GM13977 (cell line): ENCODE measurements at regions not wholly inside any gene's neighbourhood (a gene's known extent, or its start where the extent isn't known, plus 50 kb on each side); places are given as distances from the start of the nearest gene placed in this dataset.

Experiments used
- DNase-seq: peaks from one replicate; pipeline ENCODE4 v3.0.0; 2012; ENCODE audit warnings: low spot score
- in situ Hi-C: fragments of 300-500 bp; cut with MboI; formaldehyde crosslinking; loops from one replicate; pipeline ENCODE4 v1.12.0; 2022; ENCODE audit warnings: low sequenced_read_pairs, low pct_unique_long_range_greater_than_20kb, mixed read lengths, inconsistent platforms; ENCODE audit not compliant: unreplicated experiment
- TF ChIP-seq, protein P1 (sequence below): IDR thresholded peaks from 2 replicates; pipeline ENCODE4 v1.5.1; 2012; ENCODE audit warnings: mild to moderate bottlenecking, control low read depth; ENCODE audit not compliant: insufficient read depth; ENCODE audit errors: extremely low read depth, missing control alignments

DNA sequence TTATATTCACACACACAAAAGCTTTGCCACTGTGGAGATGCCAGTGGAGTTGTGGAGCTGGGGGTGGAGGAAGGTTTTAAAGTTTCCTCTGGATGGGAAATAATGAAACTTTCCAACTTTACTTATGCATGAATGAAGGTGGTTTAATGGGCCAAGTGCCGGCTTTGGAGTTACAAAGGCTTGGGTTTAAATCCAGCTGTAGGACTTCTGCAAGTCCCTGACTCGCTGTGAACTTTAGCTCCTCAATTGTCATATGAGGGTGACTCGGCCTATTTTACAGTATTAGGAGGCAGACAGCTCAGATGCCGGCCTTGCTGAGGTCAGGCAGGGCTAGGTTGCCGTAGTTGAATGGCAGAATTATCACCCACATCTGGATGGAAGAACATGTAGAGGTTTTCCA, 415.8 kb upstream of the TRIB2 start:
- TF ChIP-seq, protein P1, sequence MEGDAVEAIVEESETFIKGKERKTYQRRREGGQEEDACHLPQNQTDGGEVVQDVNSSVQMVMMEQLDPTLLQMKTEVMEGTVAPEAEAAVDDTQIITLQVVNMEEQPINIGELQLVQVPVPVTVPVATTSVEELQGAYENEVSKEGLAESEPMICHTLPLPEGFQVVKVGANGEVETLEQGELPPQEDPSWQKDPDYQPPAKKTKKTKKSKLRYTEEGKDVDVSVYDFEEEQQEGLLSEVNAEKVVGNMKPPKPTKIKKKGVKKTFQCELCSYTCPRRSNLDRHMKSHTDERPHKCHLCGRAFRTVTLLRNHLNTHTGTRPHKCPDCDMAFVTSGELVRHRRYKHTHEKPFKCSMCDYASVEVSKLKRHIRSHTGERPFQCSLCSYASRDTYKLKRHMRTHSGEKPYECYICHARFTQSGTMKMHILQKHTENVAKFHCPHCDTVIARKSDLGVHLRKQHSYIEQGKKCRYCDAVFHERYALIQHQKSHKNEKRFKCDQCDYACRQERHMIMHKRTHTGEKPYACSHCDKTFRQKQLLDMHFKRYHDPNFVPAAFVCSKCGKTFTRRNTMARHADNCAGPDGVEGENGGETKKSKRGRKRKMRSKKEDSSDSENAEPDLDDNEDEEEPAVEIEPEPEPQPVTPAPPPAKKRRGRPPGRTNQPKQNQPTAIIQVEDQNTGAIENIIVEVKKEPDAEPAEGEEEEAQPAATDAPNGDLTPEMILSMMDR = no peak
- in situ Hi-C loops = no loop called here
- DNase-seq = no peak

DNA sequence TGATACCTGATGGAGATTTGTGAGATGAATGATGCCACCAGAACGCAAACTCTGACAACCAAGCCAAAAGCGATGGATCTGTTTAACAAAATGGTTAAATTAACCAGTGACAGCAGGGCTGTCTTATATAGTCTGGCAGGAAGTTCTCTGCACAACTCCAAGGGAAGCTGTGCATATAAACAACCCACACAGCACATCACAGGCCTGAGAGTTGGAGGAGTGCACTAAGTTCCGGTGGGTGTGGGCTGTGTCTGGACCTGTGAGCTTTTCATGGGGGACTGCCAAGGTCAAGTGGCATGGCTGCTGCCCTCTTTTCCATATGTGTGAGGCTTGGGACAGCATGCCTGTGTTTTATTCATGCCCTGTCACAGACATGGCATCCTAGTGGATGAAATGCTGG, 414.6 kb upstream of the TRIB2 start:
- in situ Hi-C loops = no loop called here
- TF ChIP-seq, protein P1 = no peak
- no peak for DNase-seq

DNA sequence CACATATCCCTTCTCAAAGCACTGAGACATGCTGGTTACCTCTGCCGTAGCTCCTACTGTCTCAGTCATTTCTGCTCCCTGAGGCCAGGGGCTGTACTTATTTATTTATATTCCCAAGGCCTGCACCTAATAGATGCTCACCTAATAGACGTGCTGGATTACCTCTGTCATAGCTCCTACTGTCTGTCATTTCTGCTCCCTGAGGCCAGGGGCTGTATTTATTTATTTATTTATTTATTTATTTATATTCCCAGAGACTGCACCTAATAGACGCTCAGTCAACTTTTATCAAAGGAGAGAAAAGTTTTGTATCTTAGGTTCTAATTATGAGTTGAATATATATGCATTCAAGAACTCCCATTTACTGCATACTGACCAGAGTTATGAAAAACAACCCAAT, 414.0 kb upstream of the TRIB2 start:
- TF ChIP-seq, protein P1 = no peak
- in situ Hi-C loops = no loop called here
- DNase-seq = no peak

DNA sequence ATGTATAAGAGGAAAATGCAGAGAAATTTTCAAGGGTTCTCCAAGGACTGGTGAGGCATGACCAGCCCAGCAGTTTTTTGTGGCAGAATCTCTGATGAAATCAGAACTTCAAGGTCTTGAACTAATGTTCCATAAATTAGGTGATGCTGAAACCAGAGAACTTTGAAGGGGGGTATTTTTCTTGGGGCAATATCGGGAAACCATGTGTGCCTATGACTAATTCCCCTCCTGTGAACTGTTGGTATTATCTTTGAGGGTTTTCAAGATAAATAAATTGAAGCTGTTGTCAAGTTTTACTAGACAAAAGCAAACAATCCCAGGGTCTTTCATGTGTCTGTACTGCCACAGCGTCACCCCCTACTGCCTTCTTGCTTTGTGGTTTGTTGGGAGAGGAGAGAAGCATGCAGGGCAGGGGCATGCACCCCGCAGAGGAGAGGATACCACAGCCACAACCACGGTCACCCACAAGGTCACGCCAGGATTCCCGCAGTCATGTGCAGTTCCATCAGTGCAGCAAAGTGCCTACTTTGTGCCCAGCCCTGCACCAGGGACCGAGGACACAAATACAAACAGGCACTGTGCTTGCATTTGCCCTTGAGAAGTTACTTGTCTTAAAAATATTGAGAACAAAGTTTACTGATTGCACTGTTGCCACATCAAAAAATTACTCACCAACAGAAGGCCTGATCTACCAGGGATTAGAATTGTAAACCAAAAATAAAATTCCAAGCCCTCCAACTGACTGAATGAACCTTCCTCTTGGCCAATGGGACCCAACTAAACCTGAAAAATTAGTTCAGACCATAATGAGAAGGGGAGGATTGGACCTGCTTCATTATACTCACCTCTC, 413.3 kb upstream of the TRIB2 start:
- TF ChIP-seq, protein P1 = no peak
- peak; percentile 7 for DNase-seq
- in situ Hi-C loops = no loop called here

DNA sequence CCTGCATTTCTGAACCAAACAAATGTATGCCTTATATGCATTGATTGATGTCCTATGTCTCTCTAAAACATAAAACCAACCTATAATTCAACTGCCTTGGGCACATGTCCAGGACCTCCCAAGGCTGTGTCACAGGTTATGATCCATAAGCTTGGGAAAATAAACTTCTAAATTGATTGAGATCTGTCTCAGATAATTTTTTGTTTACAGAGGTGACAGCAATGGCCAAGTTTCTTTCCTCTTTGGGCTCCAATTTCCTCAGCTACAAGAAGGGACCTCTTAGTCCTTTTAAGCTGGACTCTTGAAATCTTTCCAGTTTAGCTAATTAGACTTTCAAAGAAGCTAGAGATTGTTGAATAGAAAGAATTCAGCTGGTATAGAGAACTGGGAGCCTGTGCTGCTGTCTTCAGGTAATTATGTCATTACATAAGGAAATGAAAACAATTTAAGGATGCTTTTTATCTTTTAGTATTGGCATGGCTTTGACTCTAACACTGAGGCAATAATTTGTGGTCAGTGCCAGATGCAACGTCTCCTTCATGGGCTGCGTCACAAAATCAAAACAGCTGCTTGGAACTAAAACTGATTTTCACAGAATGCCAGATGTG, 412.1 kb upstream of the TRIB2 start:
- DNase-seq = no peak
- TF ChIP-seq, protein P1 = no peak
- in situ Hi-C loops = no loop called here

DNA sequence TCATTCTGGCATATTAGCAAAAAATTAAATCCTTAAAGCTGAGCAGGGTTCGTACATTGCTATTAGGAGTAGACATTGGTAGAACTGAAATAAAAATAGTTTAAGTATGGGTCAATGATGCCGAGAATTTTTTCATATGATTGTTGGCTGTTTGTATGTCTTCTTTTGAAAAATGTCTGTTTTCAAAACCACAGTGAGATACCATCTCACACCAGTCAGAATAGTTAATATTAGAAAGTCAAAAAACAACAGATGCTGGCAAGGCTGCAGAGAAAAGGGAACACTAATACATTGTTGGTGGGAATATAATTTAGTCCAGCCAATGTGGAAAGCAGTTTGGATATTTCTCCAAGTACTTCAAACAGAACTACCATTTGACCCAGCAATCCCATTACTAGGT, 410.8 kb upstream of the TRIB2 start:
- DNase-seq = no peak
- in situ Hi-C loops = no loop called here
- TF ChIP-seq, protein P1 = no peak
